ENCODE measurements at regions not wholly inside any gene's neighbourhood (a gene's known extent, or its start where the extent isn't known, plus 50 kb on each side); places are given as distances from the start of the nearest gene placed in this dataset.

DNA sequence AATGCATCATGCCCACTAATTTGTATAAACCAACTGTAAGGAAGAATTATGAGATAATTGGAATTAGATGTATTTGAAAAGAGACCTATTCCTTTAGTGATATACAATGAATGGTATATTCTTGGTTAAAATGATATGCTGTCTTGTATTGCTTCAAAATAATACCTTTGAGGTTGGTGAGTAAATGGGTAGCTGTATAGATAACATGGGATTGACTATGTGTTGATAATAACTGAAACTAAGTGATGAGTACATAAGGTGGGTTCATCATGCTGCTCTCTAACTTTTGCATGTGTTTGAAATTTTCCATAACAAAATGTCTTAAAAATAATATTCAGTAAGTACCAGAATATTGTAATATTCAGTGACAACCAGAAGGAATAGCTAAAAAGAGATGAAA, 272.6 kb upstream of the ZPLD1 start:
- no peak for DNase-seq

DNA sequence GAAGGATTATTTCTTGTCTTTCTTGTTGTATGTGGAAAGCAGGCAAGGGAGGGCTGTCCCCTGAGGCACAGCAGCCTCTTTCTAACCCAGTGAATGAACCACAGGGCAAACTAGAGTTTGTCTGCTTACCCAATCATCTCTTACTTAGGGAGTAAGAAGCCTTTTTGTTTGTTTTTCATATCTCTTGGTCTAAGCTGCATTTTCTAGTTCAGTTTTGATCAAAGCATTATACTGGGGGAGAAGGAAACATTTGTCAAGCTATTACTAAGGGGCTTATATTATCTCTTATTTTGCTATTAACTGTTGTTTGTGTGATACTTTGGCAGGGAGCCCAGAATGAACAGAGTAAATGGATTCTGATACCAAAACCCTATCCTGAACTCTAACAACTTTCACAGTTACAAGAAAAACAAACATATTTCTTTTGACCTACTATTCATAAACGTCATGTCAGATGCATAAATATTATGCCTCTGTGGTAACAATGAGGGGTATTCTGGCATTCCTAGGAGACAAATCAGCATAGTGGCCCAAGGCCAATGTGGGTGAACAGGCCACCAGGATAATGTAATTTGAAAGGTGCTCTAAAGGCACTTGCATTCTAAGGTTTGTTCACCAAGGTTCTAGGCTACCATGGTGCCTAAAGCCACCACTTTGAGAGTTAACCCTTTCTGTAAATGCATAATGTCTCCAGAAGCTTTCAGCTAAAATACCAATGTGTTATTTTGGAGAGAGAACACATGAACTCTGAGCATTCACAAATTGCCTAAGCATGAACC, 271.6 kb upstream of the ZPLD1 start:
- DNase-seq, result no peak

DNA sequence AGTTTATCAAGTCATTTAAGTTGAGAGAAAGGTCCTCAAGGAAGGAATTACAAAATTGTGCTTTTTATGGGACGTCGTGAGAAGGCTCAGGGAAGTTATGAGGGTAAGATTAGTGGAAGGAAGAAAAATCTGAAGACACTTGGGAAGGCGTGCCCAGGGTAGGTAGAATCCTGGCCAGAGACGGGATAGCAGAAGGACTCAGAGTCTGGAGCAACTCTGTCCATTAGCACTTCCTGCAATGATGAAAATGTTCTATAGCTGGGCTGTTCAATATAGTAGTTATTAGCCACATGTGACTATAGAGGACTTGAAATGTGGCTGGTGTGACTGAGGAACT, 271.0 kb upstream of the ZPLD1 start:
- no peak for DNase-seq

DNA sequence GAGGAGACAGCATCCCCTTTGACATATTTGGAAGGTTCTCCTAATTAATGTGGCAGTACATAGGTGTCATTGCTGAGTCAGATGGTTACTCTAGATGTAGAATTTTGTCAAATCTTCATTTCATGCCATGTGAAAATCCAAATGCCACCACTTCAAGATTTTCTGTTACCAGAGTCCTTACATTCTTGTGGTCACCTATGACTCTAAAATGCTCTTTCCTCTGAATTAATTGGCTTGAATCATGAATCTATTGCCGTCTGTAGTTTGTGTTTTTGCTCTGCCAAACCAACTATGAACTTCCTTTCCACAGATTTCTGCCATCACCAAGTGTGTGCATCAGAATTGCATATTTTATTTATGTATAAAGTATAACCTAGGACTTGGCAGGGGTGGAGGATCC, 269.4 kb upstream of the ZPLD1 start:
- DNase-seq, result no peak

DNA sequence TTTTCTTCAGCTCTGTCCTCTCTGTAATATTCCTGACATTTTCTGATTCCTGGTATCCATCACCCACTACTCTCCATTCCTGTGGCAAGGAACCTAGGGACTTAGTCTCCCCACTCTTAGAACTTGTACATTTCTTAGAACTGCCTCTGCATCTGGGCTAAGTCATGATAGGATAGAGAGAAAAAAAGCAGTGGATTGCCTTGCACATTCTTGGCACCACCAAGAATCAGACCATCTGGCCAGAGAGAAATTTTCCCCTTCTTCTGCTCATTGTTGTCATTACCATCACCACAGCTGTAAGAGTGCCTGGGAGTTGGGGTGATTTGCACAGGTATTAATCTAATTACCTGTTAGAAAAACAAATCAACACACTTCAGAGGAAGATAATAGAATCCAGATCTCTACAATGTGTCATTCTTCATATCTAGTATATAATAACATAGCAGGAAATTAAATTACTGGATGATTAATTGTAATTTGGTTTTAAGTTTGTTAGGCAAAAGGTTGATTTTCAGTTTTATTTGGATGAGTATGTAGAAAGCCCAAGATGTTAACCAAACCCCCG, 264.8 kb upstream of the ZPLD1 start:
- no peak for DNase-seq

DNA sequence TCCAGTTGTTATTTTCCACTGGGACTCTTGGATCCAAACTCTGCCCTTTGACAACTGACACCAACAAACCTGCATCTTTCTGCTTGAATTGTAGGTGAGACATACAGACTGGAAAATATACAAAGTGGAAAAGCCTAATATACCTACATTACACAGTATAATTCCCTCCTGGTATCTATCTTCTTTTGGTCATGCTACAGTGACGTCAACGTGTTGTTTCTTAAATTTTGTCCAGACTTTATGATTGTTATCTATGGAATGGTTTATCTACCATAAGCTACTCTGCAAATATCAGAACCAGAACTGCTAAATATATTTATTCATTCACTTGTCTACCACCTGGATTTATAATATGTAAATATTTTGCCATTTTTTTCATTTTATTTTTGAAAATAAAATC, 264.3 kb upstream of the ZPLD1 start:
- DNase-seq, result no peak

DNA sequence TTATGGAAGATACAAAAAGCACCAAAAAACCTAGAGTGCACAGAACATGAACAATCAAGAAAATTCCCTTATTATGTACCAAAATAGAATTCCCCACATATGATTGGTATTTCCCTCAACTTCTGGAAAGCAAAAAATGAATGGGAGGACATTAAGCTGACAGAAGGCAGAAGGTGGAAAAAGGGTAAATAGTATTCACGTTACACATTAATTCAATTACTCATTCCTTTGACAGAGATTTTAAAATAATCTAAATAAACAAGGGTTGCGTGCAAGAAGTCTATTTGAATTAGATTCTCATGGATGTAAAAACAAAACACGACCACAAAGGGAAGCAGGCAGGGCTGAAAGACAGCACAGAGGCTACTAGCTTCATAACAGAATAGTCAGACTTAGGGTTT, 260.5 kb upstream of the ZPLD1 start:
- no peak for DNase-seq

DNA sequence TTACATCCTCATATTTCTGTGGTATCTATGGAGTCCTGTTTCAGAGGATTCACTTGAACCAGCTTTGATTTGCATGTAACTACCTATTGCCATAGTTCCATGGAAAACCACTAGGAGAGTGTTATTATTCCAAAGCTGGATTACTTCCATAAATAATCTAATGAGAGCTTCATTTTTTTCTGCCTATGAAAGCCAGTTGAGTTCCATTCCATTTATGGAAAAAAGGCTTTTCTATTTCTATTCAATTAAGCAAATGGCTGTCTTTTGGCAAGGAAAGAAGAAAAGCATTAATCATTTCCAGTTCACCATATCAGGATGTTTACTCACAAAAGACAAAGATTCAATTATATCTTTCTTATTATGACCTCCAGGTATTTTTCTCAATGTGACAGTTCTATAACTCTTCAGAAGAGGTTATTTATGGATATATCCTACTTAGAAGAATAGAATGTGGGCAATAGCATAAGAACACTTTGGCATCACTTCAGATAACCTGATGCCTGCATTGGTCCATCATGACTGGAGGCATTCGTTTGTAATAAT, 259.9 kb upstream of the ZPLD1 start:
- DNase-seq, result no peak

DNA sequence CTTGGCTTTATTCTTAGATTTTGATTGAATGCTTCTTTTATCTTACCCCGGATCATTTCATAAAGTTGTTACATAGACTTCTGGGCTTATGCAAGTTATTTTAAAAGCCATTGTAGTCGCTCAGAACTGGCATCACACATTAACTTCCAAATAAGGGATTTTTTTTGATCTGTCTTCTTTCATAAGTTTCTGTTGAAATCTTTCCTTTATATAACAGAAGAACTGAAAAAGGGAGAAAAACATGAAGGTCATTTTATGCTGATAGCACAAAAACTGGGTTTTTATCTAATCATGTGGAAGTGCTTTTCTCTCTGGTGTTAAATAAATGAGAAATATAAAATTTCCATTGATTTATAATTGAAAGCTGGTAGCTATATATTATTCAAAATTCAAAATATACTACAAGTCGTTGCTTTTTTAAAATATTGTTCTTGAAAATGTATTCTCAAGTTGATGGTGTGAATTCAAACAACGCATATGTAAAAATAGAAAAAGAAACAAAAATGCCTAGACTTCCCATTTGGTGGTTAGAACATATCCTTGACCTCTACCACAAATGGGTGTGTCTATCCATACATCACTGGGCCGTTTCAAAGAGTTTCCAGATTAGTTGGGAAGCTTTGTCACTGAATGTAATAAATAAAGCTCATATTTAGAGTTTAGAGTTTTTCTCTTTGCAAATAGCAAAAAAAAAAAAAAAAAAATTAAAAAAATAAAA, 258.3 kb upstream of the ZPLD1 start:
- DNase-seq, result no peak

DNA sequence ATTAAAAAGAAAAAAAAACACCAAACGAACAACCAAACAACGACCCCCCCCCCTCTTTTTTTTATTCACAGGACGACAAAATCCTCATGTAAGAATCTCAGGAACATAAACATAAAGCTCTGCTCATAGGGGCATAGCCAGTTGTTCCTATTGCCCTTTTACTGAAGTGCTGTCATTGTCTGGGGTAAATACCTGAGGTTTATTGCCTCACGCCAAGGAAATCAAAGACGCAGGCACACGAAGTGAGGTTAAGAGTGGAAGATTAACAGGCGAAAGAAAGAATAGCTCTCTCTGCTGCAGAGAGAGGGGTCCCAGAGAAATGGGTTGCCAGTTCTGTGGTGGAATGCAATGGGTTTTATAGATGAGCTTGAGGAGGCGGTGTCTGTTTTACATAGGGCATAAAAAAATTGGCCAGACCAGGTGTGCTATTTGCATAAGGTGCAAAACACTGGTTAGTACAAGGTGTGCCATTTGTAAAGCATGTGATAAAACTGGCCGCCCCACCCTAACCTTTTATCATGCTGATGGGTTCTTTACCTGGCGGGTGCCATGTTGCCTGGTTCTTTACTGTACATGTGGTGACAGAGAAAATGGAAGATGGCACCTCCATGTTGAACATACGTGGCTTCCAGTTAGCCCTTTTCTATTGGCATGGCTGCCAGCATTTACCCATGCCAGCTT, 257.6 kb upstream of the ZPLD1 start:
- DNase-seq, result no peak

DNA sequence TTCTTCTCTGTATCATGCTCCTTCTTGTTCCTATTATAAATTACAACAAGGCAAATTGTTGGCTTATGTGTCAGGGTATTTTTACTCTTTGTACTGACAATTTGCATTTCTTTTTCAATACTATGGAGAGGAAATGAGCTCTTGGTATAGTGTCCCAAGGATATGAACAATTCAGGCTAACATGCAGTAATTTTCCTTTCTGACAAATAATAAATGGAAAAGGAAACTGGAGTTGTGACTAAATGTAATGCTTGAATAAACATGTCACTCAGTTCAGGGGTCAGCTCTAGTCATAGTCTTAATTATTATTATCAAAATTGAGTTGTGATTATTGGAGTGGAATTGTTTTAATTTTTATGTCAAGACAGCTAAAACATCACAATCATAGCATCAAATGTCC, 256.0 kb upstream of the ZPLD1 start:
- no peak for DNase-seq

DNA sequence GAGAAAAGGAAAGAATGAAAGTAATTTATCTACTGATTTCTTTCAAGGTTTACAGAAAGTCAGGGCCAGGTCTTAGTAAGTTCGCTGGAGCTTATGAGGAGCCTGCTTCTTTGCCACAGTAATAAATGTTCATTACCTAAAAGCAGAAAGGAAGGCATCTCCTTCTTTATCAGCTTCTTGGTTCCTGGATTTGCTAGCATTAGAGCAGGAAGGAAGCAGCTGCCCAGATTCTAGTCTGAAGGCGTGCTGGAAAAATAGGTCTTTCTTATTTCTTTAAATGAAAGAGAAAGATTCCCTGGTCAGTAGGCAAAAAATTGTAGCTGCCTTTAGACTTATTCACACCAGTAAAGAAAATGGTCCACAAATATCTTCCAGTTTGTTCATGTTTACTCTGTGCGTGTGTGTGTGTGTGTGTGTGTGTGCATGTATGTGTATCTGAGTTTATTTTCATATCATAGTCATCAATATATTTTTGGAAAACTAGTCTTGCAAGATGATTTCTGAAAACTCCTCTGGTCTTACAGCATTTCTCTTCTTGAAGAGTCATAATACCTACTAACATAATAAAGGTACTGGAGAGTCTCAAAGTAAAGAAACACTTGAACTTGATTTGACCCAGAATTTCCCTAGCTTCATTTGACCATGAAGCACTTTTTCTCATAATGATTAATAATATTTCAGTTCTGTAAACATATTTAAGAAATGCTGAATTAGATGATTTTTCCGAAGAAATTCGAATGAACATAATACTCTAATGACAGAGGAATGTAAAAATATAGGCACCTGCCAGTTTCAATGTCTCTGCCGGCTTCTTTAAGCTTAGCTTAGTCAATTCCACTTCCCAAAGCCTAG, 255.3 kb upstream of the ZPLD1 start:
- DNase-seq, result no peak

DNA sequence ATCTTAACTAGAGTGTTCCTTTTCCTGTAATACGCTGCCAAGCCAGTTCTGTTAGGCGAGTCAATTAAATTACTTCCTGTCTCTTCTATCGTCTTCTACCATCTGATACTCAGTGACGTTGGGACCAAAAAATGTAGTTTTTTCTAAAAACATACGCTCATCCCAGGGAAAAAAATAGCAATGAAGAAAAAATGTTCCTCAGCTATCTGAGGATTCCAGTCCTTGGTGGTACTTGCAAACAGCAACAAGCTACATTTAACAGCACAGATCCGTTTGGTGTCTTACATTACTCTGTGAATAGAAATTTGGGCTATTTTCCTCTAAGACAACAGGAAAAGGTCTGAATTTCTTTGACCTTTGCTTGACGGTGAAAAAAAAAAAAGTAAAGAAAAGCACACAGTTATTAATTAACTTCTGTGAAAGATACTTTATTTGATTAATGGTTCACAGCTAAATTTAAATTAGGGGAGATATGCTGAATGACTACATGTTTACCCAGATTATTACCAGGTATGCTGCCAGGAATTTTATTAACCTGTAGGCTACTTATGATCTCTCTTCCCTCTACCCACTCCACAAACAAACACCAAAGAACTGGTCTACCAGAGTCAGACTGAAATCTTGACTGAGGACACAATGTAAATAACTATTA, 254.4 kb upstream of the ZPLD1 start:
- DNase-seq, result no peak

DNA sequence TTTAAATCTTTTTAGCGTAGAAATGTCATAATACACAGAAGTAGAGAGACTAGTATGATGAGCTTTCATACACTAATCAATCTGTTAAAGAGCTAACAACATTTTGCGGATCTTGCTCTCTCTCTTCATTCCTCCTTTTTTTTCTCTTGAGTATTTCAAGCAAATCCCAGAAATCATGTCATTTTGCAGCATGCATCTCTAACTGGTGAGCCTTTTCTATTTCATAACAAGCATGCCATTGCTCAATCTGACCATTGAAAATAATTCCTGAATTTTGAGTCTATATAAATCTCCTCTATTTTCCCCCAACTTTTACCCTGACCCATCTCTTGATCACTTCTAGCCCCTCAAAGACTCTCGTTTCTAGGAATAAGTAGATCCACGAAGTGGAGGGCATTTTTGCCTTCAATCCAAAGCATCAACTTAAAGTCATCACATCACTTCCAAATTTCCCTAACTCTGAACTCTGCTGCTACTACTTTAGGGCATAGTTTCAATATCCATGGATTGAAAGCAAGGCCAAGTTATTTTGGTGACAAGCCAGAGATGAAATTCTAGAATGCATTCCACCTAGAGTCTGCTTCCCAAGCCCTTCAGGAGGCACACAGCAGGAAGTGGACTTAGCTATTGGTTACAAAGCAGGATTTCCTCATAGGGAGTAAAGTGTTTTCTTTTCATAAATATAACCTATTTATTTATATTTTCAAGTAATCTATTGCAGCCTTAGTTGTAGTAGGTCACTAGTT, 253.5 kb upstream of the ZPLD1 start:
- no peak for DNase-seq

DNA sequence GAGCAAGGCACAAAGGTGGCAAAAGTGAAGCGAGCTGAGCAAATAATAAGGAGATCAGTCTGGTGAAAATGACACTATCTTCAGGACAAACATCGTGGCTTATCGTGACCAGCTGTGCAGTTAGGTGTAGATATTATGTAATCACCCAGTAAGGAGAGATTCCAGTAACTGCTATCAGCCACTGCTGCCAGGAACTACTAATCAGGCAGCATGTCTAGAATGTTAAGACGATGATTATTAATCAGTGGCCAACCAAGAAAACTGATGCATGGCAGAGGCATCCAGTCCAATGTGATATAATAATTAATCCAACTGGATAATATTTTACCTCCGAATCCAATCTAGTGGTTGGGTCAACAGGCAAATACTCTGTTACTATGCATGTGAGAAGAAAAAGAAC, 252.7 kb upstream of the ZPLD1 start:
- DNase-seq, result no peak

DNA sequence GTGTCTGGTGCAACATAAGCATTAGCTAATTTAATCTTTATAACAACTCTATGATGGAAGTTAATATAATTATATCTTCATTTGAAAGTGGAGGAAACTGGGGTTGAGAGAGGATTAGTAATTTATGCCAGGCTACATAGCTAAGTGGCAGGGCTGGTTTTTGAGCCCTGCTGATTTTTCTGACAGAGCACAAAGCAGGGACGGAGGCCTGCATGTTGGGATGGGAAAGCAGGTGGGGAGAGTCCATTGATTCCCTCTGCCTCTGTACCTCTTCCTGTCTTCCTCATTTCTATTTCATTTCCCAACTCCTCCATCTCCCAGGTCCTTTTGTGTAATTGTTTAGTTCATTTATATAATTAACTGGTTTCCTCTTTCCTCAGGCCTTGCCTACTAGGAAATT, 251.6 kb upstream of the ZPLD1 start:
- no peak for DNase-seq

DNA sequence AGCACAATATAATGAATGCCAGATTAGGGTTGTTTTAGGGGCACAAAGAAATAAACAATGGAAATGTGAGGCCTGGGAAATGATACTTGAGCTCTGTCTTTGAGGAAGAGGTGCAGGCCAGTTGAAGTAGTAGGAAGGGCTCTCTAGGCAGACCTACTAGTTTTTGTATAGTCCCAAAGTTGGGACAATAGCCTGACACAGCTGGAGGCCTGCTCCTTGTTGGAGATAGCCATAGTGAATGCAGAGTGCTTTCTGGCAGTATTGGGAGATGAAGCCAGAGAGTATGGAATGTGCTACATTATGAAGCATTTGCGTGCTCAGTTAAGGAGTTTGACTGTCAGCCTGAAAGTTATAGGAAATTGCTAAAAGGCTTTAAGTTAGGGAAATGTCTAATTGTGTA, 251.2 kb upstream of the ZPLD1 start:
- no peak for DNase-seq

DNA sequence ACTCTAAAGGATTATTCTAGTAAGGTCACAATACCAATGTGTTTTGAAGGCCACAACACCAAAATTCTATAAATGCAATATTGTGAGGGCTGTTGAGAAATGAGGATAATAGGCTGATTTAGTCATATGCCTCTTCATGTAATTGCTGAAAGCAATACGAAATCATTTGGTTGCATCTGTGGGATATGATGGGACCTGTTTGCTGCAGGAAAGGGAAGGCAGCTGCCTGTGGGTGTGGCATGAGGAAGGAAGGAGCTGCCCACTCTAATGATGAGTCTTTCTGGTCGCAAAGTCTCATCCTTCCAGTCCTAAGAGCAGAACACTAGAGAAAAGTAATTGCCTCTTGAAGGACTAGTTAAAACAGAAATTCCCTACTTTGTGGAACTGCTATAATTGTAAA, 245.3 kb upstream of the ZPLD1 start:
- no peak for DNase-seq

DNA sequence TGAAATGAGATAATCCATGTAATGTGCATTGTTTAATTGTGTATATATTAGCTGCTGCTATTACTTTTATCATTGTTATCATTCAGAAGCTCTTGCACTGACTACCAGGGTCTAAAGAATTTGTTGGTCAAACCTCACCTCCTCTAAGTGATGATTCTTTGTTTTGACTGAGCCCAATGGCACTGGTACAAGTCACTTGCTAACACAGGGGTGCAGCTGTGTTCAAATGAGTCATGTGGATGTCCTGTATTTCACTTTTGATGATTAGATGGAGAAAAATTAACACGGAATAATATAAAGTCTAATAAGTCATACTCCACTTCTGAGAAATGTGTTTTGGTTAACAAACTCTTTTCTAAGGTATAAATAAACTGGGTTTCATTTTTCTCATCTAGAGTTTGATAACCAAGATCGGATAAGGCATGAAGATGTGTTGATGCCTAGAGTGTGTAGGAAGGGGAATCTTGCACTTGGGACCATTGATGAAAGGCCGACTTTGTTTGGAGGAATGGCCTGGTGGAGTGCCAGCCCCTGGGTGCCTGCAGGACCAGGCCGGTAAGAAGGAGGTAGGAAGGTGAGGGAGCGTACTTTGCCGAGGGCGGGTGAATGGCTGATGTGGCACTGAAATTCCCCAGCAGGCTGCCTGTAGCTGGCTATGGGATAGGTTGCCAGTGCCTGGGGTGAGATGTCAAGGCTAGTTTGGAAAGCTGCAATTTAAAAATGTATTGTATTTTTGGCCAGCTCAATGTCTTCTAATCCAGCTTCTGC, 244.7 kb upstream of the ZPLD1 start:
- no peak for DNase-seq

DNA sequence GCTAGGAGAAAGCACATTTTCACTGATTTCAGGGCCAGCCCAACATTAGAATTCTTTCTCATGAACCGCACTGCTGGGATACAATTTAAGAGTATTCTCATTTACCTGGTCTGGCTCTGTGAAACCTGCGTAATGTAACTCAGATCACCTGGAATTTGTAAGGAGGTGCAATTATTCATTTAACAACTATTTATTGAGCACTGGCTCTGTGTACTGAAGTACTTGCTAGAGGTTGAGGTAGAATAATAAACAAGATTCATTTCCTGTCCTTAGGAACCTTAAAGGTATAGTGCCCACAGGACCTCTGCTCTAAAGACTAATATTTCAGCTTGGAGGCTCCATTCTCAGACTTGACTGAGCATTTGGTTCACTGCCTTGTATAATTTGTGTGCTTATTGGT, 242.2 kb upstream of the ZPLD1 start:
- no peak for DNase-seq

DNA sequence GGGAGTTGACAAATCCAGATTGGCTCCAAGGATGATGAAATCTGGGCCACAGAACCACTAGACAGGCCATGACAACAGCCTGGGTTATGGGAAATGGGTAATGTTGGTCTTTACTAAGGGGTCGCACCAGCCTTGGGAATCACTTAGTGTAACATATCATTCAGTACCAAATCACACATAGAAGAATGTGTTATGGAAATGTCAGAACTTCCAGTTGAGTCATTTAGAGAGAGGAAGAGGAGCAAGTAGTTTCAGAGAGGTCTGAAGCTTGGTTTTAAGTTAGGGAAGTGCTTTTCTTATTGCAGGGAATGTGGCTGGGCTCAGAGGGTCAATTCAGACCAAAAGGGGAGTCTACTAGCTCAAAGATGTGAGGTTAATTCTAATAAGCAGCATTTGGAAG, 241.6 kb upstream of the ZPLD1 start:
- no peak for DNase-seq

Data from CD4-positive, alpha-beta T cell treated with Interleukin-15 for 1 hour (primary cell).